GM12875 (cell line): ENCODE measurements at regions not wholly inside any gene's neighbourhood (a gene's known extent, or its start where the extent isn't known, plus 50 kb on each side); places are given as distances from the start of the nearest gene placed in this dataset.

ENCODE experiments used
- H3K4me3 ChIP-seq: one replicate; pipeline ENCODE4 v1.5.1; 2011; ENCODE audit warnings: low read depth, low read length, control low read depth
- CTCF ChIP-seq: IDR thresholded peaks from 2 replicates; pipeline ENCODE4 v1.5.1; 2011; ENCODE audit warnings: low read depth, mild to moderate bottlenecking, control low read depth, inconsistent platforms, low read length, moderate library complexity, borderline replicate concordance; ENCODE audit not compliant: insufficient read depth

- TF ChIP-seq CTCF = no peak
- no peak overlapping the region for H3K4me3 ChIP-seq
Measured at GRCh38 chr4:133803341-133803740, 398.2 kb downstream of the PABPC4L start.

- no peak for TF ChIP-seq CTCF
- no peak overlapping the region for H3K4me3 ChIP-seq
Measured at GRCh38 chr4:133802359-133803140, 399.0 kb downstream of the PABPC4L start.

GRCh38 chr4:133801883-133802282 lies 399.7 kb downstream of the PABPC4L start:
- H3K4me3 ChIP-seq = no peak overlapping the region
- no peak for TF ChIP-seq CTCF

GRCh38 chr4:133800966-133801365 lies 400.6 kb downstream of the PABPC4L start:
- no peak overlapping the region for H3K4me3 ChIP-seq
- TF ChIP-seq CTCF = no peak

- H3K4me3 ChIP-seq = no peak overlapping the region
- no peak for TF ChIP-seq CTCF
Measured at GRCh38 chr4:133799717-133800315, 401.8 kb downstream of the PABPC4L start.

GRCh38 chr4:133777661-133778060 lies 423.9 kb downstream of the PABPC4L start:
- H3K4me3 ChIP-seq = no peak overlapping the region
- TF ChIP-seq CTCF = no peak

- H3K4me3 ChIP-seq = no peak overlapping the region
- TF ChIP-seq CTCF = no peak
Measured at GRCh38 chr4:133776961-133777360, 424.6 kb downstream of the PABPC4L start.
